Activated CD8-positive, alpha-beta memory T cell treated with anti-CD3 and anti-CD28 coated beads for 1 hour (primary cell): ENCODE measurements at regions not wholly inside any gene's neighbourhood (a gene's known extent, or its start where the extent isn't known, plus 50 kb on each side); places are given as distances from the start of the nearest gene placed in this dataset.
"Not testable (repeated sequence)": the region's sequence is repeated elsewhere in the genome, so short reads cannot be mapped to it uniquely, and the experiment has no call there.

Source experiments
- DNase-seq, 2 donors: peaks; one replicate each; pipeline ENCODE4 v3.0.0-alpha.2; 2020; ENCODE audit warnings: low read depth in 1 of 2; ENCODE audit errors: extremely low read depth in 1 of 2

- DNase-seq = not testable (repeated sequence)
Observed at GRCh38 chr9:64370344-64370743, 914.7 kb downstream of the FOXD4L5 start.

GRCh38 chr9:64369644-64370043 is 915.4 kb downstream of the FOXD4L5 start:
- not testable (repeated sequence) for DNase-seq

GRCh38 chr9:64369114-64369513 is 915.9 kb downstream of the FOXD4L5 start:
- peak; percentile 33 to 61 for DNase-seq

GRCh38 chr9:64368644-64368942 is 916.4 kb downstream of the FOXD4L5 start:
- not testable (repeated sequence) for DNase-seq

GRCh38 chr9:64367826-64368643 is 917.0 kb downstream of the FOXD4L5 start:
- not testable (repeated sequence) for DNase-seq
